ENCODE measurements at regions not wholly inside any gene's neighbourhood (a gene's known extent, or its start where the extent isn't known, plus 50 kb on each side); places are given as distances from the start of the nearest gene placed in this dataset.

DNA sequence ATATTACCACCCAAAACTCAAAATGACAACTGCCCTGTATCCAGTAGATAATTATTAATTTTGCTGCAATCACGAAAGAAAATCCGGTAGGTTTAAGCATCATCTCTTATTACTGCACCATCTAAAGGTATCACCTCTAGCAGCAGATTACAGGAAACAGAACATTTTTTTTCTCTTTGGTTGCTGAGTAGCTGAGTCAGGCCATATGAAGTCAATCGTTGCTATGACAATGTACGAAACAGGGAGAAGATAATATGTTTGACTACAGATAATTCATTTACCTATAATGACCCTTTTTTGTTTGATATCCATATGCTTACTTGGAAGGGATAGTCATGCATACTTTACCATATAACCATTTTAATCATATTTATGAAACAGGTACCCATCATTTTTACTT, 831.6 kb upstream of the CHAC2 start:
- Histone ChIP-seq H3K27me3 (no peaks in the 10 kb centered on the region), H3K9me3 (no peaks in the 10 kb centered on the region), H3K4me1 (ENCODE audit: control insufficient read depth in 1 of 2, insufficient read depth in 1 of 2, low read depth in 1 of 2, low read length in 1 of 2) (no peaks in the 10 kb centered on the region), H3K36me3 (no peaks in the 10 kb centered on the region), H3K27ac (no peak overlapping the region), H3K4me3 (ENCODE audit: low read depth in 1 of 2, low read length in 1 of 2) (no peak overlapping the region)
- TF ChIP-seq, protein P1, sequence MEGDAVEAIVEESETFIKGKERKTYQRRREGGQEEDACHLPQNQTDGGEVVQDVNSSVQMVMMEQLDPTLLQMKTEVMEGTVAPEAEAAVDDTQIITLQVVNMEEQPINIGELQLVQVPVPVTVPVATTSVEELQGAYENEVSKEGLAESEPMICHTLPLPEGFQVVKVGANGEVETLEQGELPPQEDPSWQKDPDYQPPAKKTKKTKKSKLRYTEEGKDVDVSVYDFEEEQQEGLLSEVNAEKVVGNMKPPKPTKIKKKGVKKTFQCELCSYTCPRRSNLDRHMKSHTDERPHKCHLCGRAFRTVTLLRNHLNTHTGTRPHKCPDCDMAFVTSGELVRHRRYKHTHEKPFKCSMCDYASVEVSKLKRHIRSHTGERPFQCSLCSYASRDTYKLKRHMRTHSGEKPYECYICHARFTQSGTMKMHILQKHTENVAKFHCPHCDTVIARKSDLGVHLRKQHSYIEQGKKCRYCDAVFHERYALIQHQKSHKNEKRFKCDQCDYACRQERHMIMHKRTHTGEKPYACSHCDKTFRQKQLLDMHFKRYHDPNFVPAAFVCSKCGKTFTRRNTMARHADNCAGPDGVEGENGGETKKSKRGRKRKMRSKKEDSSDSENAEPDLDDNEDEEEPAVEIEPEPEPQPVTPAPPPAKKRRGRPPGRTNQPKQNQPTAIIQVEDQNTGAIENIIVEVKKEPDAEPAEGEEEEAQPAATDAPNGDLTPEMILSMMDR (IDR thresholded peaks at IDR 0.05) = no peak

DNA sequence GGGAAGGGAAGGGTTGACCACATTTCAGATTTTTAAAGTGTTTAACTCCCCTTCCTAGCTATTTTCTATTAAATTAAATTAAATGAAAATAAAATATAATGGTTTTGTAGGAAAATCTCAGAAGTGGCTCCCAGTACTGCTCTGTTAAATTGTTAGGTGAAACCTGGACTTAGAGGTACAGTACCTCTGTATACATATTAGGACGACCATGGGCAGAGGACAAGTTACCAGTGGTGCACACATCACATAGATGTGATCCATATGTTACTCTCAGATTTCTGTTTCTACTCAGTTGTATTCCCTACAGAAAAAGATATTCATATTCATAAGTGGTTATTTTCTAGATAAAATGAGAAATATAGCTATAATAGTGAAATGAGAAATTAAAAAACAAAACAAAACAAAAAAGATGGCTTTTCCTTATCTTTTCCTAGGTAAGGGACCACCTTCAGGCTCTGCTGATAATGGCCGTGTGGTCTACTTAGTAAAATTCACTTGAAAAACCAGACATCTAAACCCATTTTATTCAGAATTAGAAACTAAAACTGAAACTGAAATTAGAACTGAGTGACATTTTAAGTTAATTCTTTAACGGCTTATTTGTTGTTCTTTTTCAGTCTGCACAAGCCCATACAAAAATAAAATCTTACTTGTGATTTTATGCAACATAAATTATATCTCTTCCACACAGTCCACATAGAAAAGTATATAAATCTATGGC, 832.5 kb upstream of the CHAC2 start:
- H3K27me3 ChIP-seq = no peaks in the 10 kb centered on the region
- no peaks in the 10 kb centered on the region for H3K36me3 ChIP-seq
- no peak overlapping the region for H3K4me3 ChIP-seq (ENCODE audit: low read depth in 1 of 2, low read length in 1 of 2)
- H3K9me3 ChIP-seq = no peaks in the 10 kb centered on the region
- no peaks in the 10 kb centered on the region for H3K4me1 ChIP-seq (ENCODE audit: control insufficient read depth in 1 of 2, insufficient read depth in 1 of 2, low read depth in 1 of 2, low read length in 1 of 2)
- H3K27ac ChIP-seq = no peak overlapping the region
- TF ChIP-seq, protein P1 (IDR thresholded peaks at IDR 0.05) = no peak

DNA sequence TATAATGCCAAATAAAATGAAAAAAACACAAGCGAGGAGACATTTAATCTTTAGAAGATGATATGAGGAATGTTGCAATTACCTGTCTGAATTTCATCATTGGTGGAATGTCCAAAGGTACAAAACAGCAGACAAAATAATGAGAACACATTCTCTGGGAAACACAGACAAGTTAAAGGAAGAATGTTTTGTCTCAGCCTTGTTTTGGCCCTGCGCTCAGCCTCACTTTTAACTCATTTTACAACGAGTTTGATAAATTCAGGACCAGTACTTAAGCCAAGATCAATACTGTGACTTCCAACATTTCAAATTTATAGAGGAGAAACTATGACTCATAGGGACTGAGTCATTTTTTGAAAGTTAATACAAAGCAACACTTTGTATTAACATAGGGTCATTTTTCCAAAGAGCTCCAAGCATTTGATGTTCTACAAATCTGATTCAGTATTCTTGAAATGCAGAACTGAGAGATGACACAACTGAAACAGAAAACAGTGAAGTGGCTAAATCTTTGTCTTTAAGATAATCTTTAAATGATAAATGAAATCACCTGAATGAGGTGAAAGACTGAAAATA, 833.2 kb upstream of the CHAC2 start:
- Histone ChIP-seq H3K9me3 (no peaks in the 10 kb centered on the region), H3K27ac (no peak overlapping the region), H3K4me1 (ENCODE audit: control insufficient read depth in 1 of 2, insufficient read depth in 1 of 2, low read depth in 1 of 2, low read length in 1 of 2) (no peaks in the 10 kb centered on the region), H3K4me3 (ENCODE audit: low read depth in 1 of 2, low read length in 1 of 2) (no peak overlapping the region), H3K27me3 (no peaks in the 10 kb centered on the region), H3K36me3 (no peaks in the 10 kb centered on the region)
- TF ChIP-seq, protein P1 (IDR thresholded peaks at IDR 0.05) = no peak

DNA sequence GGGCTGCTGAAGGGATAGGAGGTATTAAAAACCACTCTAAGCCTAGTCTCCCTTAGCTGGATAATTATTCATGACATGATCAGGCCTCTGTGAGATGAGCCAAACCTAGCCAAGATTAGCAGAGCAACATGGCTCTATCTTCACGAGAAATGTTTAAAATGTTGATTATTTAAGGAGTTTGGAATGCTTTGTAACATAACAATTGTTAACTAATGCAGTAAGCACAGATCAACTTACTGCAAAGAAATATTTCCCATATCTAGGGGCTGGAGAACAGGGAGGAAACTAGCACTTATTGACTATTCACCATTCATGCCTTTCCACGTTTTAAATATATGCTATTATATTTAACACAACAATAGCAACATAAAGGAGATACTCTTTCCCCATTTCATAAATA, 833.7 kb upstream of the CHAC2 start:
- H3K4me3 ChIP-seq (ENCODE audit: low read depth in 1 of 2, low read length in 1 of 2) = no peak overlapping the region

DNA sequence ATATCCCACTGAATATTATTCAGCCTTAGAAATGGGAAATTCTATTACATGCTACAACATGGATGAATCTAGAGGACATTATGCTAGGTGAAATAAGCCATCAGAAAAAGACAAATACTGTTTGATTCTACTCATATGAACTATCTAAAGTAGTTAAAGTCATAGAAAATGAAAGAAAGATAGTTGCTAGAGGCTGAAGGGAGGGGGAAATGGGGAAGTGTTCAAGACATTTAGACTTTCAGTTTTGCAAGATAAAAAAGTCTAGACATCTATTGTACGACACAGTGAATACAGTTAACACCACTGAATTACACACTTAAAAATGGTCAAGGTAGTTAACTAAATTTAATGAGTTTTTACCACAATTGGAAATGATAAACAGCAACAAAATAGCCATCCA, 835.9 kb upstream of the CHAC2 start:
- Histone ChIP-seq H3K9me3 (no peaks in the 10 kb centered on the region), H3K27me3 (no peaks in the 10 kb centered on the region), H3K4me3 (ENCODE audit: low read depth in 1 of 2, low read length in 1 of 2) (no peak overlapping the region), H3K4me1 (ENCODE audit: control insufficient read depth in 1 of 2, insufficient read depth in 1 of 2, low read depth in 1 of 2, low read length in 1 of 2) (no peaks in the 10 kb centered on the region), H3K36me3 (no peaks in the 10 kb centered on the region), H3K27ac (no peak overlapping the region)
- TF ChIP-seq, protein P1 (IDR thresholded peaks at IDR 0.05) = no peak

More for the DNA sequence above, 833.7 kb upstream of the CHAC2 start:
- Histone ChIP-seq H3K27me3 (no peaks in the 10 kb centered on the region), H3K9me3 (no peaks in the 10 kb centered on the region), H3K4me1 (ENCODE audit: control insufficient read depth in 1 of 2, insufficient read depth in 1 of 2, low read depth in 1 of 2, low read length in 1 of 2) (no peaks in the 10 kb centered on the region), H3K27ac (no peak overlapping the region), H3K36me3 (no peaks in the 10 kb centered on the region)
- TF ChIP-seq, protein P1 (IDR thresholded peaks at IDR 0.05) = no peak
